Suprapubic skin (tissue), 4 donors: ENCODE measurements at regions not wholly inside any gene's neighbourhood (a gene's known extent, or its start where the extent isn't known, plus 50 kb on each side); places are given as distances from the start of the nearest gene placed in this dataset.

Source experiments
- EP300 ChIP-seq: sonication (generic); formaldehyde crosslinking; IDR thresholded peaks from one replicate; pipeline ENCODE4 v1.6.1; 2017; ENCODE audit warnings: antibody characterized with exemption
- POLR2A ChIP-seq, 2 donors: fragments of 450-650 bp; IDR thresholded peaks; one replicate each; pipeline ENCODE4 v1.6.1; 2017; ENCODE audit warnings: antibody characterized with exemption in 2 of 2, mild to moderate bottlenecking in 2 of 2, moderate library complexity in 2 of 2
- POLR2AphosphoS5 ChIP-seq, 3 donors: sonication (generic); formaldehyde crosslinking; IDR thresholded peaks; one replicate each; pipeline ENCODE4 v1.6.1; 2017; ENCODE audit warnings: antibody characterized with exemption in 3 of 3
- TF ChIP-seq, protein P1 (sequence below), 2 donors: fragments of 200-600 bp in 1 of 2; fragments of 450-650 bp in 1 of 2; sonication (generic) in 1 of 2; IDR thresholded peaks; one replicate each; pipeline ENCODE4 v1.5.1; 2016 to 2019; ENCODE audit warnings: antibody characterized with exemption in 2 of 2, mild to moderate bottlenecking in 1 of 2, moderate library complexity in 1 of 2

DNA sequence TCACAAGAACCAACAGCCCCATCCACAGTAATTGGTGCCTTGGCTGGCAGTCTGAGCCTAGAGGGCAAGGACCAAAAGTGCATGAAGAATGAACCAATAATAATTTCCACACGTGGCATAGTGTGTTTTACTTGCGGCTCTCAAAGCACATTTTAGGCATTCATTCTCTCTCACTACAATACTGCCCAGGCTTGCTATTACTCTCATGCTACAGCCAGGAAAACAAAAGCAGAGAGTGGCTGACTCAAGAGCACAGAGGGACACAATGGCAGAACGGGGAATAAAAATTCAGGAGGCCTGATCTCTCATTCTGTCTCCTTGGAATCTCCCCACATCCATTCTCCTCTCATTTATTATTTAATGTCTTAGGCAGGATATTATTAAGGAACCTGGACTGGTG, 57.0 kb upstream of the NOL4 start:
- TF ChIP-seq, protein P1, sequence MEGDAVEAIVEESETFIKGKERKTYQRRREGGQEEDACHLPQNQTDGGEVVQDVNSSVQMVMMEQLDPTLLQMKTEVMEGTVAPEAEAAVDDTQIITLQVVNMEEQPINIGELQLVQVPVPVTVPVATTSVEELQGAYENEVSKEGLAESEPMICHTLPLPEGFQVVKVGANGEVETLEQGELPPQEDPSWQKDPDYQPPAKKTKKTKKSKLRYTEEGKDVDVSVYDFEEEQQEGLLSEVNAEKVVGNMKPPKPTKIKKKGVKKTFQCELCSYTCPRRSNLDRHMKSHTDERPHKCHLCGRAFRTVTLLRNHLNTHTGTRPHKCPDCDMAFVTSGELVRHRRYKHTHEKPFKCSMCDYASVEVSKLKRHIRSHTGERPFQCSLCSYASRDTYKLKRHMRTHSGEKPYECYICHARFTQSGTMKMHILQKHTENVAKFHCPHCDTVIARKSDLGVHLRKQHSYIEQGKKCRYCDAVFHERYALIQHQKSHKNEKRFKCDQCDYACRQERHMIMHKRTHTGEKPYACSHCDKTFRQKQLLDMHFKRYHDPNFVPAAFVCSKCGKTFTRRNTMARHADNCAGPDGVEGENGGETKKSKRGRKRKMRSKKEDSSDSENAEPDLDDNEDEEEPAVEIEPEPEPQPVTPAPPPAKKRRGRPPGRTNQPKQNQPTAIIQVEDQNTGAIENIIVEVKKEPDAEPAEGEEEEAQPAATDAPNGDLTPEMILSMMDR (IDR thresholded peaks at IDR 0.05), result no peak
- no peak for TF ChIP-seq EP300
- TF ChIP-seq POLR2A (IDR thresholded peaks at IDR 0.05), result no peak
- TF ChIP-seq POLR2AphosphoS5 (IDR thresholded peaks at IDR 0.05), result no peak
